GM13977 (cell line): ENCODE measurements at regions not wholly inside any gene's neighbourhood (a gene's known extent, or its start where the extent isn't known, plus 50 kb on each side); places are given as distances from the start of the nearest gene placed in this dataset.

Experiments used
- DNase-seq: peaks from one replicate; pipeline ENCODE4 v3.0.0; 2012; ENCODE audit warnings: low spot score
- CTCF ChIP-seq: IDR thresholded peaks from 2 replicates; pipeline ENCODE4 v1.5.1; 2012; ENCODE audit warnings: mild to moderate bottlenecking, control low read depth; ENCODE audit not compliant: insufficient read depth; ENCODE audit errors: extremely low read depth, missing control alignments
- in situ Hi-C: fragments of 300-500 bp; cut with MboI; formaldehyde crosslinking; loops from one replicate; pipeline ENCODE4 v1.12.0; 2022; ENCODE audit warnings: low sequenced_read_pairs, low pct_unique_long_range_greater_than_20kb, mixed read lengths, inconsistent platforms; ENCODE audit not compliant: unreplicated experiment

GRCh38 chr5:155167736-155168135, 154.2 kb downstream of the KIF4B start:
- in situ Hi-C loops = no loop called here
- DNase-seq = no peak
- no peak for TF ChIP-seq CTCF

GRCh38 chr5:155181542-155181941, 168.0 kb downstream of the KIF4B start:
- in situ Hi-C loops = no loop called here
- no peak for TF ChIP-seq CTCF
- DNase-seq = no peak

GRCh38 chr5:155189476-155189875, 175.9 kb downstream of the KIF4B start:
- no peak for TF ChIP-seq CTCF
- DNase-seq = no peak
- in situ Hi-C loops = no loop called here

GRCh38 chr5:155189981-155190380, 176.4 kb downstream of the KIF4B start:
- no peak for DNase-seq
- TF ChIP-seq CTCF = no peak
- in situ Hi-C loops = no loop called here

GRCh38 chr5:155193029-155193428, 179.5 kb downstream of the KIF4B start:
- DNase-seq = no peak
- no peak for TF ChIP-seq CTCF
- in situ Hi-C loops = no loop called here

GRCh38 chr5:155193483-155194107, 180.0 kb downstream of the KIF4B start:
- TF ChIP-seq CTCF = no peak
- DNase-seq = no peak
- in situ Hi-C loops = no loop called here
